HG02763 (cell line): ENCODE measurements at regions not wholly inside any gene's neighbourhood (a gene's known extent, or its start where the extent isn't known, plus 50 kb on each side); places are given as distances from the start of the nearest gene placed in this dataset.
"Not testable (repeated sequence)": the region's sequence is repeated elsewhere in the genome, so short reads cannot be mapped to it uniquely, and the experiment has no call there.

Experiments used
- ATAC-seq: cut with Tn5 transposase; IDR thresholded peaks from one replicate; pipeline ENCODE4 v1.9.1; 2021; ENCODE audit warnings: mild to moderate bottlenecking, moderate library complexity; ENCODE audit not compliant: unreplicated experiment

DNA sequence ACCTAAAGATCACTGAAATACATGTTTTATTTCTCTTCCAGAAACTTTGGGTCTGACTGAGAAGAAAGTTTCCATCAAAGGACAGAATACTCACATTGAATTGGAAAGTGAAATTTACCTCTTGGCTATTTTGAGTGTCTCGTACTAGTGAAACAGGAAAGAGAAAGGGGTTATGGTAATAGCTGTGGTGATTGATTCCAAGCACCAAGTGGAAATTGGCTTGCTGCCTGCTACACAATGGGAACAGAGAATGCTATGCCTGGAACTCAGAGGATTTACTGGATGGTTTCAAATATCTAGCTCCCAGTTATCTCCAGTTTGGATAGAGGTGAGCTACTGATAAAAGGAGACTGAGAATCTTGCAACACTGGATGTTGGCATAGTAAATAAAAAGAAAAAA is 492.8 kb upstream of the FSIP2 start:
- no peak for ATAC-seq

DNA sequence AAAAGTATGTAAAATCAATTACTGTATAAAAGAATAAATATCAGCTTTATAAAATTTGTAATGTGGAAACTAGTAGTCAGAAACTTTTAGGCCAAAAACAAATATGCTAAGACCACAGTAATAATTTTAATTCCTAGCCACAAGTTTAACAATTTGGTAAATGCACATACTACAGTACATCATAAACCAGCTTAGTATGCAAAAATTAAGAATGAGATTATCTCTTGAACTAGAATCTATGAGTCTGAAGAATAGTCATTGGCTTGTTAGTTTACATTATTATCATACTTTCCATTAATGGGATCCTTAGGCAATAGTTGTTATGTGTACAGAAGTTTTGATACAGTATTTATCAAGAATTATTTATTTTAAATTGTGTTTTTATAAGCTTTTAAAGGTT is 491.9 kb upstream of the FSIP2 start:
- no peak for ATAC-seq

DNA sequence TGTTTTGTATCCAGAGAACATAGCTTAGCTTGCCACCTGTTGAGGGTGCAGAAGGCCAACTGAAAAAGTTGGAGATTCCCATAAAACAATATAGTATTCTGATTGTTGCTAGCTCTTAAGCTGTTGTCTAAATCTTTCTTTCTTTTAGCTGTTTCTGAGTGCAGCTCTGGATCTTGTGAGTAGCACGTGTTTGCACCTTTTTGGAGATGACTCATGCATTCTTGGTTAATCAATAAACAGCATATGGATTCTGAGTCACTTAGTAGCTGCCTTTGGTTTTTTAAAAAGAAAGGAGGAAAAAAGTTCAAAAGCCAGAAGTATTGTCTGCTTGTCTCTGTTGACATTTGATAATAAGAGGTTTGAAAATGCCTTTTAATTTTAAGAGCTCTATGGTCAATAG is 483.0 kb upstream of the FSIP2 start:
- peak; percentile 63 for ATAC-seq

DNA sequence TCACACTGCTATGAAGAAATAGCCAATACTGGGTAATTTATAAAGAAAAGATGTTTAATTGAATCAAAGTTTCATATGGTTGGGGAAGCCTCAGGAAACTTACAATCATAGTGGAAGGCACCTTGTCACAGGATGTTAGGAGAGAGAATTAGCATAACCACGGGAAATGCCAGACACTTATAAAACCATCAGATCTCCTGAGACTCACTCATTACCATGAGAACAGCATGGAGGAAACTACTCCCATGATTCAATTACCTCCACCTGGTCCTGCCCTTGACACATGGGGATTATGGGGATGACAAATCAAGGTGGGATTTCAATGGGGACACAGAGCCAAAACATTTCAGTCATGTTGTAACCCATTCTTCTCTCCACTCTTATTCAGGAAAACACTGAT is 472.9 kb upstream of the FSIP2 start:
- no peak for ATAC-seq

DNA sequence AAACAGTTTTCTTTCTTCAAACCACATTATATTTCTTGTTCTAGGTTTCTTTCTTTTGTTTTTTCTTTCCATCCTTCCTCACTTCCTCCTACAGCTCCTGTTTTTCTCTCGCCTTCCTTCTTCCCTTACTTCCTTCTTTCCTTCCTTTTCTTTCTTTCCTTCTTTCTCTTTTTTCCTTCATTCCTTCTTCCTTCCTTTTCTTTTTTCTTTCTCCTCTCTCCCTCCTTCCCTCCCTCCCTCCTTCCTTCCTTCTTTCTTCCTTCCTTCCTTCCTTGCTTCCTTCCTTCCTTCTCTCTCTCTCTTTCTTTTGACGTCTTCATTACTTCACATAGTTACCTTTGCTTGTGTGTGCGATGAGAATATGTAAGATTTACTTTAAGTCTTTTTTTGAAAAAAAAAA is 470.0 kb upstream of the FSIP2 start:
- no peak for ATAC-seq

DNA sequence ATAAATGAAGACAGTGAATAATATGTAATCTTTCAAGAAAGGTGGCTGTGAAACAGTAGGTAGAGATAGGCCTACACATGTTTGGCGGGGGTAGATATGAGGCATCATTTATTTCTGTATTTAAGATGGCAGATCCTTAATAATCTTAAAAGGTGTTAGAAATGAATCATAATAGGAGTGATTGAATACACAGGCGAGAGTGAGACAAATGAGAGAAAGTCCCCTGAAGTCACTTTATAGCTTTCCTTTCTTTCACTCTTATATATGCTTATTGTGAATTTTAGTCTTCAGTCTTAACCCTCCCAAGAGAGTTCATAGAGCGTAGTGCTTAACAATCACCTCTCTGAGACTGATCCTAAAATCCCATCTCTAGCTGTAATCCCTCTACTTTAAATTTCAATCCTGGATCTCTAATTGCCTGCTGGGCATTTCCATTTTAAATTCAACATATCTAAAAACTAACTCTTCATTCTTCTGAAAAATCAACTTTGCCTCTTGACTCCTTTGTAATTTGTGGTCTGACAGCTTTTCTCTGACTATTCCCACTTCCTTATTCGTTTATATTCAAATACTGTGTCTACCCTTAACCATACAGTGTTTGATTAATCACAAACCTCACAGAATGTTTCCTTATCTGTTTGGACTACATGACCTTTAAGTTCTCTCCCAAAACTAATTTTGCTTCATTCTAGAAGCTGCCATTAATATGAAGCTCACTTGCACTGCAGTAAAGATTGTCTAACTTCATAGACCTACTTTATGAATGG is 463.7 kb upstream of the FSIP2 start:
- ATAC-seq = no peak

DNA sequence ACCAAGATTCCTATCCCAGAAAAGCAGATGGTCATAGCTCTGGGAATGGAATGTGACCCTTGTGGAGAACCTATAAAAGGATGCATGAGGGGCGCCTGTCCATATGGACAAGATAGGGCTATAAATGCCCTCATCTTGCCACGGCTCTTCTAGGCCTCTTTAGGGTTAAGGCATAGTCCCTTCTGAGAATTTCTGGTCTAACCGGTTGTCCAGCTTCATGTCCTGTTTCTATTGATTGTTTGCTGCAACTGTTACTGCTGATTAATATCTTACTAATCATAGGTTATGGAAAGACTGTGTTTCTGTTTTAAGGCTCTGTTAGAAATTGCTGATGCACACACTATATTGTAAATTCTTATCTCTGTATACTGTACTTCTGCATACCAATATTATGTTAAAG is 462.6 kb upstream of the FSIP2 start:
- not testable (repeated sequence) for ATAC-seq

DNA sequence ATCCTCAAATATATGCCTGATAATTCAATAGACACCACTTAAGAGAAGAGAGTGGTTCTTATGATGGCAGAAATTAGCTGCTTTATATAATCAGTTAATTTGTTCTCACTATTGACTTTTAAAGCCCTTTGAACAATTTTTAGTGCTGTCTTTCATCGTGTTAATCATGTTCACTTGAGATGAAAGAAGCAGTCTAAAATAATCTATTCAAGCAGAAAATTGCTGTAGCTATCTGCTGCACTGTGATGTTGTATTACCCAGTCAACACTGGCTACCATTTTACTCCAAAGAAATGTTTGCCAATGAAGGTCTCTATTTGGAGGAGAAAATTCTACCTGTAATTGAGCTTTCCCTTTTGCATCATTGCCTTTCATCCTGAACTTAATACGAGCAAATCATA is 459.8 kb upstream of the FSIP2 start:
- no peak for ATAC-seq

DNA sequence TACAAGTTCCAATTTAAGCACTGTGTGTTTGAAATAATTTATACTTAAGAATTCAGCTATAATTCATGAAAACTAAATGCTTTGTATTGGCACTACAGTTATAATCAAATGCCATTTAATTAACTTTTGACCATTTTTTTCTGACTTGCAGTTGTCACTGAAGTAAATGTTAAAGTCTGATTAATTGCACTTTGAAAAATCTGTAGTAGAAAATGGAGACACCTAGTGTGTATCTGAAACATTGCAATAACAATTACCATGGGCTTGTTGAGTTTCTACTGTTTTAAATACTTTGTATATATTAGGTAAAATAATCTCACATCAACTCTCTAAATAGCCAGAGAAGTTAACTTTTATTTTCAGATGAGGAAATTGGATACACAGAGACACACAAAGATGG is 458.6 kb upstream of the FSIP2 start:
- ATAC-seq = no peak

DNA sequence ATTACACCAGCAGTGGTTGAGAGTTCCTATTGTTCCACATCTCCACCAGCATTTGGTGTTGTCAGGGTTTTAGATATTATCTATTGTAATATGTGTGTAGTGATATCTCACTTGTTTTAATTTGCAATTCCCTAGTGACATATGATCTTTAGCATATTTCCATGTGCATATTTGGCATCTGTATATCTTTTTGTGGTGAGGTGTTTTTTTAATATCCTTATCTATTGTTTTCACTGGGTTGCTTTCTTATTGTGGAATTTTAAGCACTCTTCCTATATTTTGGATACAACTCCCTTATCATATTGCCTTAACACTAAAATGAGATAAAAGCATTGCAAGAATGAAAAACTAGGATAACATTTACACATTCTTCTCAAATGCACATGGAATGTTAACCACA is 453.9 kb upstream of the FSIP2 start:
- no peak for ATAC-seq

DNA sequence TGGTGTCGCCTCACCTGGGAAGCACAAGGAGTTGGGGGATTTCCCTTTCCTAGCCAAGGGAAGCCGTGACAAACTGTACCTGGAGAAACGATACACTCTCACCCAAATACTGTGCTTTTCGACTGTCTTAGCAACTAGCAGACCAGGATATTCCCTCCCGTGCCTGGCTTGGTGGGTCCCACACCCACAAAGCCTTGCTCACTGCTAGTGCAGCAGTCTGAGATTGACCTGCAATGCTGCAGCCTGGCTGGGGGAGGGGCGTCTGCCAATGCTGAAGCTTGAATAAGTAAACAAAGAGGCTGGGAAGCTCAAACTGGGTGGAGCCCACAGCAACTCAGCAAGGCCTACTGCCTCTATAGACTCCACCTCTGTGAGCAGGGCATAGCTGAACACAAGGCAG is 448.6 kb upstream of the FSIP2 start:
- not testable (repeated sequence) for ATAC-seq

DNA sequence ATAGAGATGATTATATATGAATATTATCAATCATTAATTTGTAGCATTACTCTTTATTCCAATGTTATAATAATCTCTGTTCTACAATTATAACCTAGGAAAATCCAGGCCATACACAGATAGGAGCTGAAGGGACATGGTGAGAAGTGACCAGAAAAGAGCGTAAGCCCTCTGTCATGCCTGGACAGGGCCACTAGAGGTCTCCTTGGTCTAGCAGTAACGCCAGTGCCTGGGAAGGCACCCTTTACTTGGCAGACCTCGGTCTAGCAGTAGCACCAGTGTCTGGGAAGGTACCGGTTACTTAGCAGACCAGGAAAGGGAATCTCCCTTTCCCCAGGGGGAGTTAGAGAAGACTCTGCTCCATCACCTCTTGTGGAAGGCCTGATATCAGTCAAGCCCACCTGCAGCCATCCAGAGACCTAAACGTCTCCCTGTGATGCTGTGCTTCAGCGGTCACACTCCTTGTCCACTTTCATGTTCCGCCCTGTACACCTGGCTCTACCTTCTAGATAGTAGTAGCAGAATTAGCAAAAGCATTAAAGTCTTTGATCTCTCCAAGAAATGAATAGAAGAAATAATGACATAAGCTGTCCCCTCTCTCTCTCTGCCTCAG is 447.5 kb upstream of the FSIP2 start:
- peak; percentile 93 for ATAC-seq

DNA sequence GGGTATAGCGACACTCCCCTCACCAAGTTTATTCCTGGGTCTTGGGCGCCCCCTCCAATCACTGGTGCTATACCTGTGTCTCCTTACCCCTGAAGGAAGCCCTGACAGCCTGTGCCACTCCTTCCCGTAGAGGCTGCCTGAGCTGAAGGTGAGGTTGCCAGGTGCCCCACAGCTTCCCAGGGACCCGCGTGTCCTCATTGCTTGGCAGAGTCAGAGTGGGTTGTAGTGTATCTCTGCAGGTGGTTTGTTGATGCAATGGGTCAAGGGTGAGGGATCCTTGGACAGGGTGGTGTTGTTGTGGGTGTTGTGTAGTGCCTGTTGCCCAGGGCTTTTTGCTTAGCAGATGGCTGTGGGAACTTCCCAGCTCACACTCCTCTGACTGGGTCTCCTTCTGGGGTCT is 438.7 kb upstream of the FSIP2 start:
- ATAC-seq = no peak

DNA sequence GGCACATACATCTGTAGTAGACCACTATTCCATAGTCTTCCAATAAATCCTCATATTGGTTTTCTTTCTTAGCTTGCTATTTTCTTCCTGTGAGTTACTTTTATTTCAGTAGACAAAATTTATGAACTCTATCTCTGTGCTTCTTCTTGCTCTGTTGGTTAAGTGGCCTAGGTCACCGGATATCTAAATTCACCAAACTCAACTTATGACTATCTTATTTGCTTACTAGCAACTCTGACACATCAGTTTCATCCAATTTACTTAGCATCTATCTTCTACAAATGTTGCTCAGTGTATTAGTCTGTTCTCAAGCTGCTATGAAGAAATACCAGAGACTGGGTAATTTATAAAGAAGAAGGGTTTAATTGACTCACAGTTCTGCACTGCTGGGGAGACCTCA is 432.5 kb upstream of the FSIP2 start:
- no peak for ATAC-seq

DNA sequence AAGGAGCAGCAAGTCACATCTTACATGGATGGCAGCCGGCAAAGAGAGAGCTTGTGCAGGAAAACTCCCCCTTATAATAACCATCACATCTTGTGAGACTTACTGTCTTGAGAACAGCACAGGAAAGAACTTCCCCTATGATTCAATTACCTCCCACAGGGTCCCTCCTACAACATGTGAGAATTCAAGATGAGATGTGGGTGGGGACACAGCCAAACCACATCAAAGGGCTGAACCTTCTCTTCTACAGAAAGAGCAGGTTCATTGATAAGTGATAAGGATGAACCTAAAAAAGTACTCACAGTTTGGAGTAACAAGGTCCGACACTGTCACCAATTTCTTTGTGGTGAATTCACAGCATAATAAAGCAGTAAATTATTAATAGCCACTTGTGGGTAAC is 422.2 kb upstream of the FSIP2 start:
- peak; percentile 47 for ATAC-seq

DNA sequence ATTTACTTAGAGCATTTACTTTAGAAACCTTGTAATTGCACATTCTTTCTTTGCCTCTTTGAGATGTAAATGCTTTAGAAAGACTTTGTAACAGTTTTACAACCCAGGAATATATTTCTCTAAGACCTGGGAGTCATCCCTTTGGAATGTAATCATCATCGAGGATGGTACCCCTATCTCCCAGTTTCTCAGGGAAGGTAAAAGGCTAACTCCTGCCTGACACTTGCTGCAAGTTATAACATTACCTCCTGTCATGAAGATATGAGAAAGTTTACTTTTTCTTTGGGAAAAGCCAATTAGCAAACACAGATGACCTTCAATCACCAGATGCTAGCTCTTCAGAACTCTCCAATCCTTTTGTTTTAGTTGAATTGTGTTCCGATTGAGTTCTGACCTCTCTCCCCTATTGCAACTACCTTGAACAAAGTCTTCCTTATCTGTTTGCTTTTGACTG is 420.3 kb upstream of the FSIP2 start:
- ATAC-seq = no peak

DNA sequence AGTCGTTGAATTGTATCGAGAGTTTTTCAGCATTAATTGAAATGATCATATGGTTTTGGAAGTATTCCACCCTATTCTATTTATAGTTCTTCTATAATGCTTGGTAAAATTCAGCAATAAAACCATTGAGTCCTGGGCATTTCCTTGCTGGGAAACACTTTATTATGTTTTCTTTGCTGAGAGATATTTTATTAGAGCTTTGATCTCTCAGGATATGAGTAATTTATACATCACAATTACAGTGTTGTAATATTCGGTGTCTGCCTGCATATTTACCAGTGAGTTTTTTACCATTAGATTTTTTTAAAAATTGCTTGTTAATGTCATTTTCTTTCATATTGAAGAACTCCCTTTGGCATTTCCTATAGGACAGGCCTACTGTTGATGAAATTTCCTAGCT is 402.7 kb upstream of the FSIP2 start:
- ATAC-seq = no peak

DNA sequence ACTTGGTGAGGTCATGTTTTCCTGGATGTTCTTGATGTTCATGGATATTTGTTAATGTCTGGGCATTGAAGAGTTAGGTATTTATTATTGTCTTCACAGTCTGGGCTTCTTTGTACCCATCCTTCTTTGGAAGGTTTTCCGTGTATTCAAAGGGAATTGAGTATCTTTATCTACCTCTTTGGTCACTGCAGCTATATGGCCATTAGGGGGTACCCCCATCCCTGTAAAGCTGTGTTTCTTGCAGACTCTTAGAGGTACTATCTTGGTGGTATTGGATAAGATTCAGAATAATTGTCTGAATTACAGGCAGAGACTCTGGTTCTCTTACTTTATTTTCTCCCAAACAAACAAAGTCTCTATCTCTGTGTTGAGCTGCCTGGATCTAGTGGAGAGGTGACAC is 401.6 kb upstream of the FSIP2 start:
- no peak for ATAC-seq

DNA sequence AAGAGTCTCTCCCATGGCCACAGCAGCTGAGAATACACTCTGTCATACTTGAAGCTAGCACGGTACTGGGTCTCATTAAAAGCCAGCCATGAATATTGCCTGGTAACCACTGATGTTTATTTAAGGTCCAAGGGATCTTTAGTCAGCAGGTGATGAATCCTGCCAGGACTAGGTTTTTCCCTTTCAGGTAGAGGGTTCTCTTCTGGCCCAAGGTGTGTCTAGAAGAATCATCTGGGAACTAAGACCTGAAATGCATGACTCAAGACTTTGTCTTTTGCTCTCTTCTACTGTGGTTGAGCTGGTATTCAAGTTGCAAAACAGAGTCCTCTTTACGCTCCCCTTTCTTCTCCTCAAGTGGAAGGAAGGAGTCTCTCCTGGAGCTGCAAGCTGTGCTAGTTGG is 400.5 kb upstream of the FSIP2 start:
- ATAC-seq = no peak

DNA sequence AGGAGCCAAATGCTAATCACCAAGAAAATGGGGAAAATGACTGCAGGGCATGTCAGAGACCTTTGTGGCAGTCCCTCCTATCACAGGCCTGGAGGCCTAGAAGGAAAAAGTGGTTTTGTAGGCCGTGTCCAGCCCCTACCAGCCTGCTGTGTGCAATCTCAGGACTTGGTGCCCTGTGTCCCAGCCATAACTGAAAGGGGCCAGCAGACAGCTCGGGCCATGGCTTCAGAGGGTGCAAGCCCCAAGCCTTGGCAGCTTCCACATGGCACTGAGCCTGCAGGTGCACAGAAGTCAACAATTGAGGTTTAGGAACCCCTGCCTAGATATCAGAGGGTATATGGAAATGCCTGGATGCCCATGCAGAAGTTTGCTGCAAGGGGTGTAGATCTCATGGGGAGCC is 391.2 kb upstream of the FSIP2 start:
- ATAC-seq = no peak

DNA sequence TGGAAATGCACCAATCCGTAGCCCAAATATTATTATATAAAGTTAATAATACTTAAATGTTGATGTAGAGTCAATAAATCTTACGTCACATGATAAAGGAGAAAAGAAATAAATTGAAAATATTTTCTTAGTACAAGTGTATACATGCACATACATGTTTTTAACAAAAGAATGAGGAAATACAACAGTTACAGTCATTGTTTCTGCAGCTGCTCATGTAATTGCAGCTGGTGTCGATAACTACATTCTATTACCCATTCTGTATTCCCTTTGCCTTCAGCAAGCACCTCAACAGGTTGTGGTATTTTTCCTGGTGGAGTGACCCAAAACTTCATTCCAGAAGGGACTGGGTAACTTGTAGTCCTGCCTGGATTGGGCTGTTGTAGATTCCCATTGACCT is 377.8 kb upstream of the FSIP2 start:
- no peak for ATAC-seq

DNA sequence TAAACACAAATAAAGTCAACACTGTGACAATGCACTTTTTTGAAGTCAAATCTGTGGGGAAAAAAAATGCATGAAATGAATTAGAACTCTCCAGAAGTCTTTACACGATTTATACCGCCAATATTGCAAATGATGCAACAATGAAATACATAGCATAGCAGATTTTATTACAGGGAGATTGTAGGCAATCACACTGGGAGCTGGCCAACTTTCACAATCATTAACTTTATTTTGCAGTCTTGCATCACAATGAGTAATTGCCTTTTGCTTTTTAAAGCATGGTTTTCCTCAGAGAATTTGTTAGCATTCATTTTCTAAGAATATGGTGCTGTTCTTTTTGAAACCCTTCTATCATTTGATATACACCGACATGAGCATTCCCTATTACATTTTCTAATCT is 366.4 kb upstream of the FSIP2 start:
- no peak for ATAC-seq

DNA sequence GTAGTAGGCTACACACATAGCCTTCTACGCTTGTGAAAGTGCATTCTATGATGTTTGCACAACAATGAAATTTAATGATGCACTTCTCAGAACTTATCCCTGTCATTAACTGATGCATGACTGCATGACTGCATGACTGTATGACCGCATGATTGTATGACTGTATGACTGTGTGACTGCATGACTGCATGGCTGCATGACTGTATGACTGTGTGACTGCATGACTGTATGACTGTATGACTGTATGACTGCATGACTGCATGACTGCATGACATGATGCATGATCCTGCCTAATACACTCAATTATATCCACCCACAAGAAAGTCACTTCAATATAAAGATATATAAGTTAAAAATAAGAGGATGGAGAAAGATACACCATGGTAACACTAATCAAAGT is 365.4 kb upstream of the FSIP2 start:
- ATAC-seq = no peak
